SK-N-SH treated with all-trans-retinoic acid at 6 μM for 48 hours (cell line): ENCODE measurements at regions not wholly inside any gene's neighbourhood (a gene's known extent, or its start where the extent isn't known, plus 50 kb on each side); places are given as distances from the start of the nearest gene placed in this dataset.

Experiments
- ATAC-seq: fragments of 200-7000 bp; cut with Tn5 transposase; 3 replicates; pipeline ENCODE4 v1.9.1; 2020; ENCODE audit warnings: mild to moderate bottlenecking, moderate library complexity
- ARNTL ChIP-seq: fragments of 450-650 bp; formaldehyde crosslinking; IDR thresholded peaks from 2 replicates; pipeline ENCODE4 v1.5.0; 2020; ENCODE audit warnings: low read depth, mild to moderate bottlenecking, moderate library complexity, borderline replicate concordance
- BACH2 ChIP-seq: fragments of 250-450 bp; sonication (Bioruptor Pico); IDR thresholded peaks from 2 replicates; pipeline ENCODE4 v1.9.0; 2021; ENCODE audit warnings: mild to moderate bottlenecking, borderline replicate concordance
- CSDC2 ChIP-seq: fragments of 250-450 bp; sonication (Bioruptor Pico); IDR thresholded peaks from 2 replicates; pipeline ENCODE4 v1.5.0; 2020; ENCODE audit warnings: mild to moderate bottlenecking, moderate library complexity
- ESRRG ChIP-seq: fragments of 250-450 bp; sonication (Bioruptor Pico); IDR thresholded peaks from 2 replicates; pipeline ENCODE4 v1.6.1; 2021; ENCODE audit warnings: mild to moderate bottlenecking
- GLIS3 ChIP-seq: fragments of 250-450 bp; sonication (Bioruptor Pico); IDR thresholded peaks from 2 replicates; pipeline ENCODE4 v1.5.0; 2020; ENCODE audit warnings: mild to moderate bottlenecking, moderate library complexity
- ISL1 ChIP-seq: fragments of 250-450 bp; sonication (Bioruptor Pico); IDR thresholded peaks from 2 replicates; pipeline ENCODE4 v2.1.2; 2022; ENCODE audit warnings: mild to moderate bottlenecking, moderate library complexity
- OSR1 ChIP-seq: fragments of 250-450 bp; sonication (Bioruptor Pico); IDR thresholded peaks from 2 replicates; pipeline ENCODE4 v1.8.0; 2022; ENCODE audit warnings: moderate library complexity, mild to moderate bottlenecking, inconsistent platforms
- PPARA ChIP-seq: fragments of 250-450 bp; sonication (Bioruptor Pico); IDR thresholded peaks from 2 replicates; pipeline ENCODE4 v1.5.0; 2020; ENCODE audit warnings: mild to moderate bottlenecking, borderline replicate concordance
- RARB ChIP-seq: fragments of 250-450 bp; sonication (Bioruptor Pico); IDR thresholded peaks from 2 replicates; pipeline ENCODE4 v1.8.0; 2021; ENCODE audit warnings: mild to moderate bottlenecking, moderate library complexity
- SNAI2 ChIP-seq: fragments of 250-450 bp; sonication (Bioruptor Pico); IDR thresholded peaks from 2 replicates; pipeline ENCODE4 v1.5.0; 2020; ENCODE audit warnings: mild to moderate bottlenecking, moderate library complexity
- TCF4 ChIP-seq: fragments of 250-450 bp; sonication (Bioruptor Pico); IDR thresholded peaks from 2 replicates; pipeline ENCODE4 v1.8.0; 2021; ENCODE audit warnings: mild to moderate bottlenecking, moderate library complexity, borderline replicate concordance
- TOX ChIP-seq: fragments of 250-450 bp; sonication (Bioruptor Pico); IDR thresholded peaks from 2 replicates; pipeline ENCODE4 v1.8.0; 2021; ENCODE audit warnings: mild to moderate bottlenecking, moderate library complexity, borderline replicate concordance
- ZNF565 ChIP-seq: fragments of 450-650 bp; formaldehyde crosslinking; conservative IDR thresholded peaks from 2 replicates; pipeline ENCODE4 v1.5.0; 2020; ENCODE audit warnings: low read depth, mild to moderate bottlenecking, moderate library complexity
- ZNF70 ChIP-seq: fragments of 450-650 bp; formaldehyde crosslinking; IDR thresholded peaks from 2 replicates; pipeline ENCODE4 v1.5.0; 2020; ENCODE audit warnings: mild to moderate bottlenecking, moderate library complexity
- TF ChIP-seq, protein P1 (sequence below): fragments of 250-450 bp; sonication (Bioruptor Pico); IDR thresholded peaks from 2 replicates; pipeline ENCODE4 v1.8.0; 2020; ENCODE audit warnings: mild to moderate bottlenecking, moderate library complexity, borderline replicate concordance
- TF ChIP-seq, protein P2 (sequence below): fragments of 250-450 bp; sonication (Bioruptor Pico); IDR thresholded peaks from 2 replicates; pipeline ENCODE4 v1.5.1; 2020; ENCODE audit warnings: low read depth, mild to moderate bottlenecking, moderate library complexity
- TF ChIP-seq, protein P3 (sequence below): fragments of 250-450 bp; sonication (Bioruptor Pico); IDR thresholded peaks from 2 replicates; pipeline ENCODE4 v1.5.1; 2021; ENCODE audit warnings: mild to moderate bottlenecking, moderate library complexity
- TF ChIP-seq, protein P4 (sequence below): fragments of 250-450 bp; sonication (Bioruptor Pico); IDR thresholded peaks from 2 replicates; pipeline ENCODE4 v1.8.0; 2021; ENCODE audit warnings: low read depth, mild to moderate bottlenecking, moderate library complexity, borderline replicate concordance
- TF ChIP-seq, protein P5 (sequence below): fragments of 250-450 bp; sonication (Bioruptor Pico); IDR thresholded peaks from 2 replicates; pipeline ENCODE4 v1.5.0; 2020; ENCODE audit warnings: mild to moderate bottlenecking, moderate library complexity

DNA sequence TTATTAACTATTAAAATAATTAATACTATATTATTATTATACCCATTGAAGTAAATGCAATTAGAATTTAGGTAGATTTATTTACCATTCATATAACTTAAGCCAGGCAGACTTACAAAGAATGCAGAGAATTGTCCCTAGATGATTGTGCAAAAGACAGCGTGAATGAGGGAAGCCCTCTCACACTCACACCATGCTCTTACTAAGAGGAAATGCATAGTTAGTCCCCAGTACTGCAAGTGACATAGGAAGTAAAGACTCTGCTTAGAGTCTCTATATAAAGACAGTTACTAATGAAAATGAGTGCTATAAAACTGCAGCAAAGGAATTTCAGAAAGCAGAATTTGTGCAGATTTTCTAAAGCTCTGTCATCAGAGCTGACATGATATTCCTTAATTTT lies 270.4 kb downstream of the ZBBX start:
- no peak for TF ChIP-seq ISL1 (CRISPR knock-in tag)
- no peak for TF ChIP-seq SNAI2 (CRISPR knock-in tag)
- TF ChIP-seq CSDC2 (CRISPR knock-in tag), result no peak
- TF ChIP-seq, protein P1, sequence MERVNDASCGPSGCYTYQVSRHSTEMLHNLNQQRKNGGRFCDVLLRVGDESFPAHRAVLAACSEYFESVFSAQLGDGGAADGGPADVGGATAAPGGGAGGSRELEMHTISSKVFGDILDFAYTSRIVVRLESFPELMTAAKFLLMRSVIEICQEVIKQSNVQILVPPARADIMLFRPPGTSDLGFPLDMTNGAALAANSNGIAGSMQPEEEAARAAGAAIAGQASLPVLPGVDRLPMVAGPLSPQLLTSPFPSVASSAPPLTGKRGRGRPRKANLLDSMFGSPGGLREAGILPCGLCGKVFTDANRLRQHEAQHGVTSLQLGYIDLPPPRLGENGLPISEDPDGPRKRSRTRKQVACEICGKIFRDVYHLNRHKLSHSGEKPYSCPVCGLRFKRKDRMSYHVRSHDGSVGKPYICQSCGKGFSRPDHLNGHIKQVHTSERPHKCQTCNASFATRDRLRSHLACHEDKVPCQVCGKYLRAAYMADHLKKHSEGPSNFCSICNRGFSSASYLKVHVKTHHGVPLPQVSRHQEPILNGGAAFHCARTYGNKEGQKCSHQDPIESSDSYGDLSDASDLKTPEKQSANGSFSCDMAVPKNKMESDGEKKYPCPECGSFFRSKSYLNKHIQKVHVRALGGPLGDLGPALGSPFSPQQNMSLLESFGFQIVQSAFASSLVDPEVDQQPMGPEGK, result no peak
- no peak for TF ChIP-seq TCF4 (CRISPR knock-in tag)
- TF ChIP-seq OSR1 (CRISPR knock-in tag), result no peak
- TF ChIP-seq ESRRG (CRISPR knock-in tag), result no peak
- no peak for ATAC-seq

DNA sequence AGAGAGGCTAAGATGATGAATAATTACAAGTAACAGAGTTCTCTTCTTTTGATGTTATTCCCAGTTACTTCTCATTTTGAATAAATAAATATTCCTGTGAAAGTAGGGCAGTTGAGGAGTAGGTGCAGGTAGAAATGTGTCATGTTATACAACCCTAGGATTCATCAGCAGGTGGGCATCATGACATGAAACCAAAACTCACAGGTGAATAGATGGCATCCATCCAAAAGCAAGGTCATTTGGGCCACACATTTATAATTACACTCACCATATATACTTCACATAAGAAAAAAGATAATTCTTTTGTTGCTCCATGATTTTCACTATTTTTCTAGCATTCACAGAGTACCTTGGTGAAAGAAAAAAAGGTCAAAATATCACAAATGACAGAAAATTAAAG lies 273.6 kb downstream of the ZBBX start:
- TF ChIP-seq ESRRG (CRISPR knock-in tag), result no peak
- TF ChIP-seq, protein P2, sequence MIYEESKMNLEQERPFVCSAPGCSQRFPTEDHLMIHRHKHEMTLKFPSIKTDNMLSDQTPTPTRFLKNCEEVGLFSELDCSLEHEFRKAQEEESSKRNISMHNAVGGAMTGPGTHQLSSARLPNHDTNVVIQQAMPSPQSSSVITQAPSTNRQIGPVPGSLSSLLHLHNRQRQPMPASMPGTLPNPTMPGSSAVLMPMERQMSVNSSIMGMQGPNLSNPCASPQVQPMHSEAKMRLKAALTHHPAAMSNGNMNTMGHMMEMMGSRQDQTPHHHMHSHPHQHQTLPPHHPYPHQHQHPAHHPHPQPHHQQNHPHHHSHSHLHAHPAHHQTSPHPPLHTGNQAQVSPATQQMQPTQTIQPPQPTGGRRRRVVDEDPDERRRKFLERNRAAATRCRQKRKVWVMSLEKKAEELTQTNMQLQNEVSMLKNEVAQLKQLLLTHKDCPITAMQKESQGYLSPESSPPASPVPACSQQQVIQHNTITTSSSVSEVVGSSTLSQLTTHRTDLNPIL, result no peak
- ATAC-seq, result no peak

DNA sequence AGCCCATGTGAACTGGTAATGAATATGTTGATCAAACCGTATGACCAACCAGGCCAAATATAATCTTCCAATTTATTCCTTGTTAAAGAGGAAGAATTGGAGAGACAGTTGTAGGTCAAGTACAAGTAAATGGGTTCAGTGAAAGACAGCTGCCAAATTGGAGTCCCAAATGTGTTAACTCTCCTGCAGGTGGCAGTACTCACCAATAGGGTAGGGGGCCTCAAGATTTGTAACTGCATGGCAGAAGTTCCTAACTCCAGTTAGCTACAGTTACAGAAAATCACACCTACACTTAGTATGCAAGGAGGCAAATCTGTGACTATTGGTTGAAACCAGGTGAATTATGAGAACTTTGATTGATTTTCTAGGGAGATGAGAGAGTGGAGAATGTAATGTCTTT lies 278.0 kb downstream of the ZBBX start:
- ATAC-seq, result no peak
- TF ChIP-seq, protein P3, sequence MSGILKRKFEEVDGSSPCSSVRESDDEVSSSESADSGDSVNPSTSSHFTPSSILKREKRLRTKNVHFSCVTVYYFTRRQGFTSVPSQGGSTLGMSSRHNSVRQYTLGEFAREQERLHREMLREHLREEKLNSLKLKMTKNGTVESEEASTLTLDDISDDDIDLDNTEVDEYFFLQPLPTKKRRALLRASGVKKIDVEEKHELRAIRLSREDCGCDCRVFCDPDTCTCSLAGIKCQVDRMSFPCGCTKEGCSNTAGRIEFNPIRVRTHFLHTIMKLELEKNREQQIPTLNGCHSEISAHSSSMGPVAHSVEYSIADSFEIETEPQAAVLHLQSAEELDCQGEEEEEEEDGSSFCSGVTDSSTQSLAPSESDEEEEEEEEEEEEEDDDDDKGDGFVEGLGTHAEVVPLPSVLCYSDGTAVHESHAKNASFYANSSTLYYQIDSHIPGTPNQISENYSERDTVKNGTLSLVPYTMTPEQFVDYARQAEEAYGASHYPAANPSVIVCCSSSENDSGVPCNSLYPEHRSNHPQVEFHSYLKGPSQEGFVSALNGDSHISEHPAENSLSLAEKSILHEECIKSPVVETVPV (CRISPR knock-in tag), result no peak
- TF ChIP-seq PPARA, result no peak
- TF ChIP-seq GLIS3 (CRISPR knock-in tag), result no peak
- no peak for TF ChIP-seq TCF4 (CRISPR knock-in tag)
- TF ChIP-seq, protein P4, sequence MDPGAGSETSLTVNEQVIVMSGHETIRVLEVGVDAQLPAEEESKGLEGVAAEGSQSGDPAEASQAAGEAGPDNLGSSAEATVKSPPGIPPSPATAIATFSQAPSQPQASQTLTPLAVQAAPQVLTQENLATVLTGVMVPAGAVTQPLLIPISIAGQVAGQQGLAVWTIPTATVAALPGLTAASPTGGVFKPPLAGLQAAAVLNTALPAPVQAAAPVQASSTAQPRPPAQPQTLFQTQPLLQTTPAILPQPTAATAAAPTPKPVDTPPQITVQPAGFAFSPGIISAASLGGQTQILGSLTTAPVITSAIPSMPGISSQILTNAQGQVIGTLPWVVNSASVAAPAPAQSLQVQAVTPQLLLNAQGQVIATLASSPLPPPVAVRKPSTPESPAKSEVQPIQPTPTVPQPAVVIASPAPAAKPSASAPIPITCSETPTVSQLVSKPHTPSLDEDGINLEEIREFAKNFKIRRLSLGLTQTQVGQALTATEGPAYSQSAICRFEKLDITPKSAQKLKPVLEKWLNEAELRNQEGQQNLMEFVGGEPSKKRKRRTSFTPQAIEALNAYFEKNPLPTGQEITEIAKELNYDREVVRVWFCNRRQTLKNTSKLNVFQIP (CRISPR knock-in tag), result no peak
- no peak for TF ChIP-seq RARB (CRISPR knock-in tag)
- TF ChIP-seq, protein P2, result no peak
- TF ChIP-seq ISL1 (CRISPR knock-in tag), result no peak
- TF ChIP-seq OSR1 (CRISPR knock-in tag), result no peak
- TF ChIP-seq, protein P5, sequence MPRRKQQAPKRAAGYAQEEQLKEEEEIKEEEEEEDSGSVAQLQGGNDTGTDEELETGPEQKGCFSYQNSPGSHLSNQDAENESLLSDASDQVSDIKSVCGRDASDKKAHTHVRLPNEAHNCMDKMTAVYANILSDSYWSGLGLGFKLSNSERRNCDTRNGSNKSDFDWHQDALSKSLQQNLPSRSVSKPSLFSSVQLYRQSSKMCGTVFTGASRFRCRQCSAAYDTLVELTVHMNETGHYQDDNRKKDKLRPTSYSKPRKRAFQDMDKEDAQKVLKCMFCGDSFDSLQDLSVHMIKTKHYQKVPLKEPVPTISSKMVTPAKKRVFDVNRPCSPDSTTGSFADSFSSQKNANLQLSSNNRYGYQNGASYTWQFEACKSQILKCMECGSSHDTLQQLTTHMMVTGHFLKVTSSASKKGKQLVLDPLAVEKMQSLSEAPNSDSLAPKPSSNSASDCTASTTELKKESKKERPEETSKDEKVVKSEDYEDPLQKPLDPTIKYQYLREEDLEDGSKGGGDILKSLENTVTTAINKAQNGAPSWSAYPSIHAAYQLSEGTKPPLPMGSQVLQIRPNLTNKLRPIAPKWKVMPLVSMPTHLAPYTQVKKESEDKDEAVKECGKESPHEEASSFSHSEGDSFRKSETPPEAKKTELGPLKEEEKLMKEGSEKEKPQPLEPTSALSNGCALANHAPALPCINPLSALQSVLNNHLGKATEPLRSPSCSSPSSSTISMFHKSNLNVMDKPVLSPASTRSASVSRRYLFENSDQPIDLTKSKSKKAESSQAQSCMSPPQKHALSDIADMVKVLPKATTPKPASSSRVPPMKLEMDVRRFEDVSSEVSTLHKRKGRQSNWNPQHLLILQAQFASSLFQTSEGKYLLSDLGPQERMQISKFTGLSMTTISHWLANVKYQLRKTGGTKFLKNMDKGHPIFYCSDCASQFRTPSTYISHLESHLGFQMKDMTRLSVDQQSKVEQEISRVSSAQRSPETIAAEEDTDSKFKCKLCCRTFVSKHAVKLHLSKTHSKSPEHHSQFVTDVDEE (CRISPR knock-in tag), result no peak
- TF ChIP-seq ARNTL (CRISPR knock-in tag), result no peak
- TF ChIP-seq SNAI2 (CRISPR knock-in tag), result no peak
- no peak for TF ChIP-seq ZNF70 (CRISPR knock-in tag)
- no peak for TF ChIP-seq ZNF565 (CRISPR knock-in tag)
- TF ChIP-seq TOX (CRISPR knock-in tag), result no peak
- TF ChIP-seq, protein P1, result no peak
- no peak for TF ChIP-seq ESRRG (CRISPR knock-in tag)
- TF ChIP-seq BACH2 (CRISPR knock-in tag), result no peak
